ENCODE measurements at regions not wholly inside any gene's neighbourhood (a gene's known extent, or its start where the extent isn't known, plus 50 kb on each side); places are given as distances from the start of the nearest gene placed in this dataset.

DNA sequence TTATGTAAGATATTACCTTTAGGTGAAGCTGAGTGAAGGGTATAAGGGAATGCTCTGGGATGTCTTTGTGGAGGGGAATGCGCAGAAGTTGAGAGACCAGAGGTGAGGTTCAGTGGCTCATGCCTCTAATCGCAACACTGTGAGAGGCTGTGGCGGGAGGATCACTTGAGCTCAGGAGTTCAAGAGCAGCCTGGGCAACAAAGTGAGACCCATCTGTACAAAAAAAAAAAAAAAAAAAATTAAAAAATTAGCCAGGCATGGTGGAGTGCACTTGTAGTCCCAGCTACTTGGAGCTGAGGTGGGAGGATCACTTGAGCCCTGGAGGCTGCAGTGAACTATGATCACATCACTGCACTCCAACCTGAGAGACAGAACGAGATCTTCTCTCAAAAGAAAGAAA lies 57.3 kb upstream of the SP3 start:
- no peak for DNase-seq

DNA sequence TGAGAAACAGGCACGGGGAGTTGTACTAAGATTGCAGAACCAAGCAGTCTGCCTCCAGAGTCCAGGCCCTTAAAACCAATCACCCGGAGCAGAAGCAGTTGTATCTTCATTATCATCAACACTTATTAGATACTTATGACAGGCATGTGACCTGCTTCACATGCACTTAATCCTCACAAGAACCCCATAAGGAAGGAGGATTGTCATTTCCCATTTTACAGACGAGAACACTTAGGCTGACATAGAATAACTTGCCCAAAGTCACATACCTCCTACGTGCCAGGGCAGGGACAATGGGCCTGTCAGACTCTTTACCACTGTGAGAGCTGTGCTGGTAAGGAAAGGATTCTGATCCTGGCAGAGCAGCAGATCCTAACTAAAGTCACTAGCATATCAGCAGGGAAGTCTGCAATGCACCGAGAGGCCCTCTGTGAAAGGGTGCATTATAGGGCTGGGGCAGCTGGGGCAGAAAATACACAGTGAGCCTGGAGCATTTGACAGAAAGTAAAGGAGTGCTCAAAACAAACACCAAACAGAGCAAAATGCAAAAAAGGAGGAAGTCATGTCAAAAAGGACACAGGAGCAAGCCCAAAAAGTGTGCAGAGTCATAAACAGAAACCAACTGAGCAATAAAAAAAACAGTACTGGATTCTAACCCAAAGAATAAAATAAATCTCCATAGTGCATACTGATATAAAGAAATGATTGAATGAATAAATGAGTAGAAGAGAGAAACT lies 55.9 kb upstream of the SP3 start:
- peak; percentile 59 to 61 for DNase-seq

DNA sequence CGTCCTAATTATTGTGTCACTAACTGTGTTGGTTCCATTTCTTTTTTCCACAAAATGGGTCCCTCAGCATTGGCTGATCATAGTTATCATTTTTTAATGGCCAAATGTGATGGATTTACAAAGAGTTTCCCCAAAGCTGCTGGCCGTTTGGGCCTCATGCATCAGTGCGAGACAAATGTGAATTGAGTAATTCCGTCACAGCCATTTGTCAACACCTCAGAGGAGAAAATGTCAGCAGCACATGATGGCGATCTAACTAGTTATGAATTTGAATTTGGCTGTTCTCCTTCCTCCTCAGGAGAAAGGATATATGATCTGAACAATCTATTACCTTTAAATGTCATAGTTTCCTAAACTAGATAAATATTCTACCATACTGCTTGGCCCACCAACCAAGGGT lies 54.9 kb upstream of the SP3 start:
- DNase-seq: peak; percentile 26 to 58

DNA sequence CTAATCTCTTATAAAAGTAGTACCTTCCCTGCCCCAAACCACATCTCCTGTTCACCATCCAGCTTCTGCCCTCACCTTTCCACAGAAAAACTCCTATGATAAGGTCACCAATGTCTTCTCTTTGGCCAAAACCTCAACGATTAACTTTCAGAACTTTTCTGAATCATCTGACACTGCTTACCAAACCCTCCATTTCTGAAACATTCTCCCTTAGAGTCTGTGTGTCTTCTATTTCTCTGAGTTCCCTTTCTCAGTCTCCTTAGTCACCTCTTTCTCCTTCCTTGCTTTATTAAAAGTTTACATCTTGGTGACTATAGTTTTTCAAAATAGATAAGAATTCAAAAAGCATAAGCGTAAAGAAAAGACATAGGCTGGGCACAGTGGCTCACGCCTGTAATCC lies 51.3 kb upstream of the SP3 start:
- DNase-seq: no peak

DNA sequence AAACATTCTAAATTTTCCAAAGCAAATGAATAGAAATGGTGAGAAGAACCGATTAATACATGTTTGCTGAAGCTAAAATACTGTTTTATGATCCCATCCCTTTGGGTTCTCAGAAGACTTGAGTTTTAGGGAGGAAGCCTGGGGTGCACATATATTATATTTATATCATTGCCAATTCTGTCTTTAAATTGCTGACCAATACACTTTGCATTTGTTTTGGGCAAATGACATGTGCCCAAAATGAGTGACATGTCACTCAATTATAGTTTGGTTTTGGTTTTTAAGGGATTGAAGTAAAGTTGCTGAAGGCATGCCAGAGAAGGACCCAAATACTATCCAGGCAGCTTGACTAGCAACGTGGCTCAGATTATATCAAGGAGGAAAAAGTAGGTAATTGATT lies 50.3 kb upstream of the SP3 start:
- DNase-seq: no peak
